SK-N-SH (cell line): ENCODE measurements at regions not wholly inside any gene's neighbourhood (a gene's known extent, or its start where the extent isn't known, plus 50 kb on each side); places are given as distances from the start of the nearest gene placed in this dataset.
"Not testable (repeated sequence)": the region's sequence is repeated elsewhere in the genome, so short reads cannot be mapped to it uniquely, and the experiment has no call there.

ENCODE experiments used
- CTCF ChIA-PET: fragments of 300-600, 350-600 bp; formaldehyde crosslinking; extraction: SDS; loops from one replicate; lab custom pipeline; 2021; lab: Yijun Ruan, JAX
- POLR2A ChIA-PET: fragments of 350-600 bp; sonication (Branson Sonifier 250); formaldehyde crosslinking; extraction: SDS; loops from one replicate; lab custom pipeline; 2020; ENCODE audit warnings: antibody characterized with exemption, inconsistent platforms; lab: Yijun Ruan, JAX
- DNase-seq: peaks from one replicate; pipeline ENCODE4 v3.0.0; 2012
- H2AFZ ChIP-seq: fragments of 200-600 bp; sonication (generic); 2 replicates; pipeline ENCODE4 v1.8.1; 2016; ENCODE audit warnings: antibody characterized with exemption, mild to moderate bottlenecking, low read depth
- H3F3A ChIP-seq: fragments of 200-600 bp; sonication (generic); replicated peaks from 2 replicates; pipeline ENCODE3; 2016; ENCODE audit warnings: antibody characterized with exemption, mild to moderate bottlenecking; ENCODE audit not compliant: insufficient read depth
- H3K27ac ChIP-seq, 2 experiments: fragments of 200-500 bp in 1 of 2; fragments of 200-600 bp in 1 of 2; sonication (Bioruptor generic) in 1 of 2; sonication (generic), shearing (Covaris generic) in 1 of 2; 2 replicates each; pipeline versions ENCODE4 v1.5.1 to v1.6.1; 2014 to 2016; ENCODE audit warnings: low read depth in 2 of 2, inconsistent platforms in 1 of 2, low read length in 1 of 2, mild to moderate bottlenecking in 1 of 2, mixed read lengths in 1 of 2
- H3K27me3 ChIP-seq: fragments of 200-600 bp; sonication (generic), shearing (Covaris generic); 2 replicates; pipeline ENCODE4 v1.6.1; 2016; ENCODE audit warnings: mixed run types; ENCODE audit not compliant: insufficient read depth
- H3K36me3 ChIP-seq, 2 experiments: fragments of 200-500 bp in 1 of 2; fragments of 200-600 bp in 1 of 2; sonication (Bioruptor generic) in 1 of 2; sonication (generic) in 1 of 2; replicated peaks in 1 of 2; 2 replicates each; pipeline versions ENCODE3 to v1.5.1; 2014 to 2016; ENCODE audit warnings: low read length in 1 of 2, mild to moderate bottlenecking in 1 of 2; ENCODE audit not compliant: insufficient read depth in 2 of 2, control insufficient read depth in 1 of 2
- H3K4me1 ChIP-seq, 2 experiments: fragments of 200-500 bp in 1 of 2; fragments of 200-600 bp in 1 of 2; sonication (Bioruptor generic) in 1 of 2; sonication (generic), shearing (Covaris generic) in 1 of 2; 2 replicates each; pipeline versions ENCODE4 v1.5.1 to v1.6.1; 2014 to 2016; ENCODE audit warnings: low read depth in 1 of 2, low read length in 1 of 2, mixed run types in 1 of 2; ENCODE audit not compliant: insufficient read depth in 2 of 2, control insufficient read depth in 1 of 2
- H3K4me2 ChIP-seq: fragments of 200-600 bp; sonication (generic), shearing (Covaris generic); 2 replicates; pipeline ENCODE4 v1.6.1; 2017; ENCODE audit warnings: mixed run types
- H3K4me3 ChIP-seq, 2 experiments: fragments of 200-500 bp in 1 of 2; fragments of 200-600 bp in 1 of 2; sonication (Bioruptor generic) in 1 of 2; sonication (generic), shearing (Covaris generic) in 1 of 2; 2 replicates each; pipeline versions ENCODE4 v1.5.1 to v1.8.1; 2014 to 2016; ENCODE audit warnings: low read depth in 2 of 2, inconsistent platforms in 1 of 2, low read length in 1 of 2, mild to moderate bottlenecking in 1 of 2, mixed read lengths in 1 of 2, moderate library complexity in 1 of 2
- H3K79me2 ChIP-seq: fragments of 200-600 bp; sonication (generic); 2 replicates; pipeline ENCODE4 v1.8.1; 2017; ENCODE audit warnings: mild to moderate bottlenecking; ENCODE audit not compliant: insufficient read depth
- H3K9ac ChIP-seq: fragments of 200-600 bp; sonication (generic); 2 replicates; pipeline ENCODE4 v1.6.1; 2017; ENCODE audit warnings: mixed run types
- H3K9me2 ChIP-seq: fragments of 200-600 bp; sonication (generic); 2 replicates; pipeline ENCODE4 v1.6.1; 2017; ENCODE audit warnings: mixed run types
- H3K9me3 ChIP-seq: fragments of 200-600 bp; sonication (generic); 2 replicates; pipeline ENCODE4 v1.6.1; 2017; ENCODE audit warnings: mixed run types, mild to moderate bottlenecking, moderate library complexity
- H4K20me1 ChIP-seq: fragments of 200-600 bp; sonication (generic); 2 replicates; pipeline ENCODE4 v1.6.1; 2017; ENCODE audit warnings: mild to moderate bottlenecking, mixed run types; ENCODE audit not compliant: insufficient read depth
- CHD2 ChIP-seq: fragments of 150-350 bp; IDR thresholded peaks from 2 replicates; pipeline ENCODE4 v1.6.1; 2018; ENCODE audit warnings: low read length; ENCODE audit not compliant: partially characterized antibody
- EZH2phosphoT487 ChIP-seq: fragments of 200-600 bp; sonication (generic); IDR thresholded peaks from 2 replicates; pipeline ENCODE4 v1.6.1; 2017; ENCODE audit warnings: low read depth, mixed run types, mild to moderate bottlenecking, antibody characterized with exemption, moderate library complexity, borderline replicate concordance
- FOSL2 ChIP-seq: IDR thresholded peaks from 2 replicates; pipeline ENCODE4 v1.4.0; 2012; ENCODE audit warnings: low read depth, mild to moderate bottlenecking, moderate library complexity, borderline replicate concordance
- FOXJ3 ChIP-seq: sonication (generic); formaldehyde crosslinking; IDR thresholded peaks from 2 replicates; pipeline ENCODE4 v1.5.1; 2020; ENCODE audit warnings: mild to moderate bottlenecking, missing genetic modification reagents
- GABPA ChIP-seq: IDR thresholded peaks from 2 replicates; pipeline ENCODE4 v1.4.0; 2012; ENCODE audit warnings: low read depth, mild to moderate bottlenecking
- GATA2 ChIP-seq: sonication (generic); formaldehyde crosslinking; IDR thresholded peaks from 2 replicates; pipeline ENCODE4 v1.5.0; 2020; ENCODE audit warnings: mild to moderate bottlenecking, missing genetic modification reagents
- NRF1 ChIP-seq: IDR thresholded peaks from 2 replicates; pipeline ENCODE4 v1.6.1; 2012; ENCODE audit warnings: low read depth, mild to moderate bottlenecking, low read length
- RAD21 ChIP-seq: IDR thresholded peaks from 2 replicates; pipeline ENCODE4 v1.6.1; 2012; ENCODE audit warnings: mild to moderate bottlenecking, low read length
- RXRA ChIP-seq: IDR thresholded peaks from 2 replicates; pipeline ENCODE4 v1.4.0; 2012; ENCODE audit warnings: low read depth, mild to moderate bottlenecking, borderline replicate concordance
- TAF1 ChIP-seq: IDR thresholded peaks from 2 replicates; pipeline ENCODE4 v1.6.1; 2012; ENCODE audit warnings: low read depth, mild to moderate bottlenecking, low read length, moderate library complexity, borderline replicate concordance
- YY1 ChIP-seq: IDR thresholded peaks from 2 replicates; pipeline ENCODE4 v1.4.0; 2012; ENCODE audit warnings: low read depth, mild to moderate bottlenecking
- WGBS: methylation state at CpG from one replicate; pipeline ENCODE4 v1.1.6; 2017; ENCODE audit warnings: low lambda C conversion rate; 5-methylcytosine and 5-hydroxymethylcytosine counted together
- TF ChIP-seq, protein P1 (sequence below): IDR thresholded peaks from 2 replicates; pipeline ENCODE4 v1.4.0; 2012; ENCODE audit warnings: low read depth, borderline replicate concordance
- TF ChIP-seq, protein P2 (sequence below): IDR thresholded peaks from 2 replicates; pipeline ENCODE4 v1.4.0; 2012; ENCODE audit warnings: low read depth, borderline replicate concordance
- TF ChIP-seq, protein P3 (sequence below): IDR thresholded peaks from 2 replicates; pipeline ENCODE4; 2012

DNA sequence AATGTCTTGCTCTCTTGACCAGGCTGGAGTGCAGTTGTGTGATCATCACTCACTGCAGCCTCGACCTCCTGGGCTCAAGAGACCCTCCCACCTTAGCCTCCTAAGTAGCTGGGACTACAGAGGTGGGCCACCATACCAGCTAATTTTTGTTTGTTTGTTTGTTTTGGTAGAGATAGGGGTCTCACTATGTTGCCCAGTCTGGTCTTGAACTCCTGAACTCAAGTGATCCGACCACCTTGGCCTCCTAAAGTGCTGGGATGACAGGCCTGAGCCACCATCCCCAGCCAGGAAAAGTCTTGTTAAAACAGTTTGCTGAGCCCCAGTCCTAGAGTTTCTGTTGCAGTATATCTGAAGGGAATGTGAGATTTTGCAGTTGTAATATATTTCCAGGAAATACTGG, 83.9 kb downstream of the SKIDA1 start:
- no peak overlapping the region for H3K4me3 ChIP-seq
- no peaks in the 10 kb centered on the region for H3K4me1 ChIP-seq
- H3K4me2 ChIP-seq = no peak overlapping the region
- H3K27ac ChIP-seq = no peak overlapping the region
- CTCF ChIA-PET = no interaction called here
- POLR2A ChIA-PET = no interaction called here
- TF ChIP-seq, protein P1, sequence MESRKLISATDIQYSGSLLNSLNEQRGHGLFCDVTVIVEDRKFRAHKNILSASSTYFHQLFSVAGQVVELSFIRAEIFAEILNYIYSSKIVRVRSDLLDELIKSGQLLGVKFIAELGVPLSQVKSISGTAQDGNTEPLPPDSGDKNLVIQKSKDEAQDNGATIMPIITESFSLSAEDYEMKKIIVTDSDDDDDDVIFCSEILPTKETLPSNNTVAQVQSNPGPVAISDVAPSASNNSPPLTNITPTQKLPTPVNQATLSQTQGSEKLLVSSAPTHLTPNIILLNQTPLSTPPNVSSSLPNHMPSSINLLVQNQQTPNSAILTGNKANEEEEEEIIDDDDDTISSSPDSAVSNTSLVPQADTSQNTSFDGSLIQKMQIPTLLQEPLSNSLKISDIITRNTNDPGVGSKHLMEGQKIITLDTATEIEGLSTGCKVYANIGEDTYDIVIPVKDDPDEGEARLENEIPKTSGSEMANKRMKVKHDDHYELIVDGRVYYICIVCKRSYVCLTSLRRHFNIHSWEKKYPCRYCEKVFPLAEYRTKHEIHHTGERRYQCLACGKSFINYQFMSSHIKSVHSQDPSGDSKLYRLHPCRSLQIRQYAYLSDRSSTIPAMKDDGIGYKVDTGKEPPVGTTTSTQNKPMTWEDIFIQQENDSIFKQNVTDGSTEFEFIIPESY = no peak
- no peak for TF ChIP-seq FOXJ3 (CRISPR knock-in tag)
- no peak for TF ChIP-seq NRF1
- TF ChIP-seq, protein P2, sequence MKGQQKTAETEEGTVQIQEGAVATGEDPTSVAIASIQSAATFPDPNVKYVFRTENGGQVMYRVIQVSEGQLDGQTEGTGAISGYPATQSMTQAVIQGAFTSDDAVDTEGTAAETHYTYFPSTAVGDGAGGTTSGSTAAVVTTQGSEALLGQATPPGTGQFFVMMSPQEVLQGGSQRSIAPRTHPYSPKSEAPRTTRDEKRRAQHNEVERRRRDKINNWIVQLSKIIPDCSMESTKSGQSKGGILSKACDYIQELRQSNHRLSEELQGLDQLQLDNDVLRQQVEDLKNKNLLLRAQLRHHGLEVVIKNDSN = no peak
- no peak for TF ChIP-seq GATA2
- TF ChIP-seq, protein P3, sequence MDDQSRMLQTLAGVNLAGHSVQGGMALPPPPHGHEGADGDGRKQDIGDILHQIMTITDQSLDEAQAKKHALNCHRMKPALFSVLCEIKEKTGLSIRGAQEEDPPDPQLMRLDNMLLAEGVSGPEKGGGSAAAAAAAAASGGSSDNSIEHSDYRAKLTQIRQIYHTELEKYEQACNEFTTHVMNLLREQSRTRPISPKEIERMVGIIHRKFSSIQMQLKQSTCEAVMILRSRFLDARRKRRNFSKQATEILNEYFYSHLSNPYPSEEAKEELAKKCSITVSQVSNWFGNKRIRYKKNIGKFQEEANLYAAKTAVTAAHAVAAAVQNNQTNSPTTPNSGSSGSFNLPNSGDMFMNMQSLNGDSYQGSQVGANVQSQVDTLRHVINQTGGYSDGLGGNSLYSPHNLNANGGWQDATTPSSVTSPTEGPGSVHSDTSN = no peak
- H4K20me1 ChIP-seq = no peaks in the 10 kb centered on the region
- H3K9ac ChIP-seq = no peak overlapping the region
- H3K36me3 ChIP-seq = no peaks in the 10 kb centered on the region
- no peaks in the 10 kb centered on the region for H3K9me3 ChIP-seq
- no peak overlapping the region for H2AFZ ChIP-seq
- no peaks in the 10 kb centered on the region for H3K27me3 ChIP-seq
- no peaks in the 10 kb centered on the region for H3K79me2 ChIP-seq
- no peaks in the 10 kb centered on the region for H3K9me2 ChIP-seq
- WGBS = 80% methylated on average over 2 of the region's 2 CpGs
- no peak for DNase-seq
- H3F3A ChIP-seq = no peaks in the 10 kb centered on the region

DNA sequence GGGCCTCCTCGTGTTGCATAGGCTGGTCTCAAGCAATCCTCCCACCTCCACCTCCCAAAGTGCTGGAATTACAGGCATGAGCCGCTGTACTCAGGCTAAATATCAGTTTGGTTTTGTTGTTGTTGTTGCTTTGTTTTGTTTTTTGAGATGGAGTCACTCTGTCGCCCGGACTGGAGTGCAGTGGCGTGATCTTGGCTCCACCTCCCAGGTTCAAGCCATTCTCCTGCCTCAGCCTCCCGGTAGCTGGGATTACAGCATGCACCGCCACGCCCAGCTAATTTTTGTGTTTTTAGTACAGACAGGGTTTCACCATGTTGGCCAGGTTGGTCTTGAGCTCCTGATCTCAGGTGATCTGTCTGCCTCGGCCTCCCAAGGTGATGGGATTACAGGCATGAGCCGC, 86.6 kb downstream of the SKIDA1 start:
- H2AFZ ChIP-seq, H3K9ac ChIP-seq, H3K27ac ChIP-seq, H3F3A ChIP-seq, CTCF ChIA-PET, H4K20me1 ChIP-seq, H3K27me3 ChIP-seq, H3K9me3 ChIP-seq, H3K36me3 ChIP-seq, H3K79me2 ChIP-seq, H3K4me2 ChIP-seq, POLR2A ChIA-PET, H3K4me3 ChIP-seq, H3K4me1 ChIP-seq, H3K9me2 ChIP-seq, DNase-seq: not testable (repeated sequence)
- WGBS = 83% methylated on average over 10 of the region's 10 CpGs

DNA sequence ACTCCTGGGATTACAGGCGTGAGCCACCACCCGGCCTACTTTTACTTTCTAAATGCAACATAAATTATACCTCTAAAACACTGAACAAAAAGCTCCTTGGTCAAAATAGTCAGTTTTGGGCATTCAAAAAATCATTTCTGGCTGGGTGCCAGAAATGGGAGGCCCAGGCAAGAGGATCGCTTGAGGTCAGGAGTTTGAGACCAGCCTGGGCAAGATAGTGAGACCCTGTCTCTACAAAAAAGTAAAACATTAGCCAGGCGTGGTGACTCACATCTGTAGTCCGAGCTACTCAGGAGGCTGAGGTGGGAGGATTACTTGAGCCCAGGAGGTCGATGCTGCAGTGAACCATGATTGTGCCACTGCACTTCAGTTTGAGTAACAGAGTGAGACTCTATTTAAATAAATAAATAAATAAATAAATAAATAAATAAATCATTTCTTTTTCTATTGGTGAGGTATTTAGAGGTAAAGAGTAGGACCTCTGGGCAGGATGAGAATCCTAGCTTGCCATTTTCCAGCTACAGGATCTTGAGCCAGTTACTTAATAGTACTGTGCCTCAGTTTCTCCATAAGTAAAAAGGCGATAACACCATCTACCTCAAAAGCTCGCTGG, 87.6 kb downstream of the SKIDA1 start:
- no peaks in the 10 kb centered on the region for H4K20me1 ChIP-seq
- H3K9me3 ChIP-seq = no peaks in the 10 kb centered on the region
- H3K27me3 ChIP-seq = no peaks in the 10 kb centered on the region
- ChIA-PET CTCF (interaction anchor here (0.5 kb wide), 1 partner anchor 1611 kb away, joined by 3 read pairs; no protein-coding TSS in a partner anchor), POLR2A (no interaction called here)
- H3K4me3 ChIP-seq = no peak overlapping the region
- H3K27ac ChIP-seq = no peak overlapping the region
- H3K9me2 ChIP-seq = no peaks in the 10 kb centered on the region
- no peaks in the 10 kb centered on the region for H3K79me2 ChIP-seq
- no peak overlapping the region for H3K9ac ChIP-seq
- no peak for DNase-seq
- no peak overlapping the region for H3K4me2 ChIP-seq
- no peaks in the 10 kb centered on the region for H3K4me1 ChIP-seq
- WGBS = 73% methylated on average over 8 of the region's 8 CpGs
- H3K36me3 ChIP-seq = no peaks in the 10 kb centered on the region
- no peaks in the 10 kb centered on the region for H3F3A ChIP-seq
- H2AFZ ChIP-seq = no peak overlapping the region
- TF ChIP-seq GATA2 = no peak
- TF ChIP-seq RAD21 = no peak
- no peak for TF ChIP-seq RXRA
- TF ChIP-seq GABPA = no peak
- TF ChIP-seq, protein P3 = no peak
- TF ChIP-seq TAF1 = no peak
- no peak for TF ChIP-seq FOSL2
- TF ChIP-seq FOXJ3 (CRISPR knock-in tag) = no peak
- no peak for TF ChIP-seq CHD2
- no peak for TF ChIP-seq EZH2phosphoT487
- TF ChIP-seq, protein P1 = no peak
- TF ChIP-seq YY1 = no peak
